C4-2B (cell line): ENCODE measurements at regions not wholly inside any gene's neighbourhood (a gene's known extent, or its start where the extent isn't known, plus 50 kb on each side); places are given as distances from the start of the nearest gene placed in this dataset.
A peak's percentile ranks its signal among the peaks of the same experiment; 100 is the strongest.

ENCODE experiments used
- H3K27ac ChIP-seq: fragments of 450-650 bp; 2 replicates; pipeline ENCODE4 v1.5.1; 2017
- CTCF ChIP-seq: fragments of 450-650 bp; conservative IDR thresholded peaks from 2 replicates; pipeline ENCODE4 v1.5.1; 2017; ENCODE audit warnings: mild to moderate bottlenecking
- ZFX ChIP-seq: fragments of 450-650 bp; IDR thresholded peaks from 2 replicates; pipeline ENCODE4 v1.6.1; 2017

- peak overlapping the region; percentile 20; the same call in 1 of the 2 replicates for H3K27ac ChIP-seq
Observed at GRCh38 chr10:78471723-78472550, 438.3 kb downstream of the RPS24 start.

GRCh38 chr10:78472551-78472890 is 438.9 kb downstream of the RPS24 start:
- no peak for TF ChIP-seq CTCF
- no peak for TF ChIP-seq ZFX

More at GRCh38 chr10:78471723-78472550, 438.3 kb downstream of the RPS24 start:
- no peak for TF ChIP-seq CTCF

GRCh38 chr10:78473006-78473405 is 439.3 kb downstream of the RPS24 start:
- no peak overlapping the region for H3K27ac ChIP-seq
- no peak for TF ChIP-seq CTCF
- no peak for TF ChIP-seq ZFX

More at GRCh38 chr10:78472551-78472890, 438.9 kb downstream of the RPS24 start:
- H3K27ac ChIP-seq: peak overlapping the region; percentile 20; the same call in 1 of the 2 replicates

- H3K27ac ChIP-seq: peak overlapping the region; percentile 2; the same call in 1 of the 2 replicates
- TF ChIP-seq CTCF (no peak), ZFX (no peak)
Observed at GRCh38 chr10:78474743-78475142, 441.1 kb downstream of the RPS24 start.

- peak overlapping the region; percentile 2; the same call in 1 of the 2 replicates for H3K27ac ChIP-seq
- TF ChIP-seq CTCF: no peak
Observed at GRCh38 chr10:78475437-78475836, 441.8 kb downstream of the RPS24 start.

- TF ChIP-seq ZFX (no peak), CTCF (no peak)
- peak overlapping the region; percentile 29; the same call in 1 of the 2 replicates for H3K27ac ChIP-seq
Observed at GRCh38 chr10:78476156-78476555, 442.5 kb downstream of the RPS24 start.

GRCh38 chr10:78476844-78477243 is 443.2 kb downstream of the RPS24 start:
- peak overlapping the region; percentile 29; the same call in 1 of the 2 replicates for H3K27ac ChIP-seq
- TF ChIP-seq CTCF: no peak
- no peak for TF ChIP-seq ZFX
